Fibroblast of skin of back (primary cell): ENCODE measurements at regions not wholly inside any gene's neighbourhood (a gene's known extent, or its start where the extent isn't known, plus 50 kb on each side); places are given as distances from the start of the nearest gene placed in this dataset.

ENCODE experiments used
- DNase-seq: peaks from one replicate; pipeline ENCODE4 v3.0.0-alpha.2; 2013

GRCh38 chr13:111539252-111539651, 218.8 kb downstream of the TEX29 start:
- DNase-seq, result no peak

- DNase-seq, result no peak
Measured at GRCh38 chr13:111539791-111540446, 219.5 kb downstream of the TEX29 start.

- DNase-seq, result no peak
Measured at GRCh38 chr13:111540486-111540885, 220.0 kb downstream of the TEX29 start.

DNA sequence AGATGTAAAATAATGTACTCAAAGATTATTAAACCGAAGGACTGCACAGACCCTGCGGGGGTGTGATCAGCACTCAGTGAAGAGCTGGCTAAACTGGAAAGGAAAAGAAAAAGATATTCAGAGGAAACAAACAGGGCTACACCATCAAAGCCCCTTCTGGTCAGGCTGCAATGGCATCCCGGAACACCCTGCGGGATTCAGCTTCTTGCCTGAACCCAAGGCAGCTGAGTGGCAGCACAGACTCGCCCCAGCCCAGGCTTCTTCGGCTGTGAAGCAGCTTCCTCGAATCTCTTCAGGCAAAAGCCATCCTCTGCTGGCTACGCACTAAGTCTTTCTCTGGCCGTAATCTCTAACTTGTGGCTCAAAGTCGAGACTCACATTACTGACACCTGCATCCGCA, 220.9 kb downstream of the TEX29 start:
- DNase-seq, result no peak

DNA sequence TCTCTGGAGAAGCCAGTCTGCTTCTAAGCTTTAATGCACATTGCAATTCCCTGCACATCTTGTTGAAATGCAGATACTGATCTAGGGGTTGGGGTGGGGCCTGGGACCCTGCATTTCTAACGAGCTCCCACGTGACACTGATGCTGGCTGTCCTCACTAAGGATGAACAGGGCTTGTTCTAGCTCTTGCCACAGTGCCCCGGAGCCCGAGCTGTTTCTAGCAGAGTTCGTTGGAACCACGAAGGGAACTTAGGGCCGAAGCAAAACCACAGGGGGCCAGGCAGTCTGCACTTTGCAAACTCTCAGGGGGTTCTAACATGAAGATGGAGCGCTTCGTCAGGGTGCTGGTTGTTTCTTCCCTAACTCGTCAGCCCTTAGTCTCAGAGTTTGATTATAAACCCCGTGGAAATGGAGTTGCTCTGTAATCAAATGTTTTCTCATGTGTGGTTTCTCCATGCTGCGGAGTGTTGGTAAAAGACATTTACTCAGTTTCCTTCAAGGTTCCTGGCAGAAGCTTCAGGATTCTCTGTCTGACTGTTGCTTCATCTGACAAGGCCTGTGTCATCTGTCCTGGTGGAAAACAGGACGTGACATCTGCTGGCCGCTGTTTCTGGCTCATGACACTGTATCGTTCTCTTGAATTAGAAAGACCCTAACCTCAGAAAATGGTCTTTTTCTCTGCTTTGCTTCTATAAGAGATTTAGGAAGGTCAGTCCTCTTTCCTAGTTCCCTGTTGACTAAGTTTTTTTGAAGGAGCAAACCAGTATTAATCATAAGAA, 221.5 kb downstream of the TEX29 start:
- no peak for DNase-seq

GRCh38 chr13:111542530-111543341, 222.3 kb downstream of the TEX29 start:
- no peak for DNase-seq

GRCh38 chr13:111546921-111547675, 226.7 kb downstream of the TEX29 start:
- DNase-seq, result no peak

DNA sequence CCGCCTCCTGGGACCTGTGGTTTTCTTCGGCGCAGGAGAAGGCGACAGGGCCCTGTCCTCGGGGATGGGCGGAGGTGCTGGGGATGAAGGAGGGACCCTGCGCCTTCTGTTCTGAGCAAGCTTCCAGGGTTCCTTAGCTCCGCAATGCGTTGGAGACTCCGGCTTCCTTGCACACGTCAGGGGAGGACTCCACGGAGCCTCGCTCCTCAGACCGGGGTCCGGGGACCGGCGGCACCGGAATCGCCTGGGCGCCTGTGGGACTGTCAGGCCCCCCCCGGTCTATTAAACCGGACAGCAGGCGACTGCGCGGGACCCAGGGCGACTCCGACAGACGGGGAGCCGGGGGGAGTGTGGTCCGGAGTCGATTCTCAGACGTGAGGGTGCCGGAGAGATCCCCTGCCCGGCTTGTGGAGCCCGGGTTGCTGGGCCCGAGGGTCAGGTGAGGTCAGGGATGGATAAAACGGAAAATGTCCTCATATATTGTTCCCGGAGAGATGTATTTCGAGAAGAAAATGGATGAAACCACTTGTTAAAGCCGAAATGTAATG, 227.4 kb downstream of the TEX29 start:
- no peak for DNase-seq

GRCh38 chr13:111548301-111548700, 227.9 kb downstream of the TEX29 start:
- DNase-seq, result no peak

DNA sequence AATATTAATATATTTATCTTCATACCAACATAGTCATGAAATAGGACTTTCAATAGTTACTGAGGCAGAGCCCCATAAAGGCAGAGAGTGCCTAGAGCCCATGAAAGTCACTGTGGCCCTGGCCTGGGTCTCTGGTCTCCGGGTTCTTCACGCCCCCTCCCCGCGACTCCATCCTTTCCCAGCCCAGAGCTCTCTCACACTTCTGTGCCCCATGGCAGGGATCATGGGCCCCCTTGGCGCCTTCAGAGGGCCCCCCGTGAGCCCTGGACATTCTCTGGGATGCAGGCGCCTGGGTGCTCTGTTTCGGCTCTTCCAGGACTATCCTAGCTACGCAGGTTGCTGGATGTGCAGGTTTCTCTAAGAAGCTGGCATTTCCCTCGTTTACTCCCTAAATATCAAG, 228.4 kb downstream of the TEX29 start:
- no peak for DNase-seq

GRCh38 chr13:111549464-111549863, 229.0 kb downstream of the TEX29 start:
- no peak for DNase-seq

- no peak for DNase-seq
Measured at GRCh38 chr13:111550062-111550461, 229.6 kb downstream of the TEX29 start.

DNA sequence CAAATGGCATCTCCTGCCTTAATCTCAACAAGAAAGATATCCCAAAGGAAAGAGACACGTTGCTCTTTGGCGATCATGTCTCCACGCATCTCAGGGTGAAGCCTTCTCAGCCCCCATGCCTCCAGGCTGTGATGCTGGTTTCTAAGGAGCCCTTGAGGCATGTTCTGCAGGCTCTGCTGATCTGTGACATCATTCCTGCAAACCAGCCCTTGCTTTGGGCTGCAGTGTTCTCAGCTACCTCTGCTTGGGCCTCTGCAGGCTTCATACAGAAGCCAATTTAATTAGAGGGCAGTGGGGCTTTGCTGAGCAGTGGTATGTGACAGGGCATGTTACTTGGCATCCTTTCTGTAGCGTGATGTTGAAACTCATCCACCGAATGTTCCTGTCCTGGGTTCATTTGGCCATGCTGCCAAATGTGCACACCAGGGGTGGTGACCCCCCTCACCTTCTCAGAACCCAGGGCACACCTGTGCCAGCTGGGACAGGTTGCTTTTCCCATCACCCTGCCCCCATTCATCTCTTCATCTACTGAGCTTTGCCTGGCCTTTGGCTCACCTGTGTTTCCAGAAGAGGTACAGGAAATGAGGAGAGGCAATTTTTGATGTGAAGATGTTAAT, 230.9 kb downstream of the TEX29 start:
- DNase-seq, result no peak

DNA sequence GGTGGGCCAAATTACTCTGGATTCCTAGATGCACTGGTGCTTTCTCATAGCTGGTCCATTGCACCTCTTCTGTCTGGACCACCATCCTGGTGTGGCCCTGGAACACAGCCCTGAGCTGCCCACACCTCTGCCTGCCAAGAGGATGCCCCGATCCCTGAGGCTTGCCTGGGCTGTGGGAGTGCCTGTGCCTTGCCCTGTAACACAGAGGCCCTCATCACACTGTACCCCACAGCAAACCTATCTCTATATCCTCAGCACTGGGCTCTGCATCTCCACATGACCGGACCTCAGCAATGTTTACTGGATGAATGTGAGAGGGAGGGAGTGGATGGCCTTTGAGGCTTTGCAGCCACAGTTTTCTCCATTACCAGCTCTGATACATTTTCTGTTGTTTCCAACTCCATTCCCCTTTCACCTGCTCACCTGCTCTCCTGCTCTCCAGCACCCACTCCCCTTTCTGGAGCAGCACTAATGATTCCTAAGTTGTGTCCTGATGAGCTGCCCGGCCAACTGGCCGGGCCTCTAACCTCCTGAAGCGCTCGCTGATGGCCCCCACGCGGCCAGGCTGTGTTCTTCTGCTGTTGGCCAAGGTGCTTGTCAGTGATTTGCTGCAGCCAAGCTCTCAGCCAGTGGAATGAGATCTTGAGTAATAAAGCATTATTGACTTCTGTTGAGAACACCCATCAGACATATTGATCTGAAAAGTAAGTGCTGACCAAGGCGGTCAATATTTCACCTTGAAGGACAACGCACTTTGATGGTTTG, 232.6 kb downstream of the TEX29 start:
- DNase-seq, result no peak

GRCh38 chr13:111554539-111555267, 234.3 kb downstream of the TEX29 start:
- no peak for DNase-seq

DNA sequence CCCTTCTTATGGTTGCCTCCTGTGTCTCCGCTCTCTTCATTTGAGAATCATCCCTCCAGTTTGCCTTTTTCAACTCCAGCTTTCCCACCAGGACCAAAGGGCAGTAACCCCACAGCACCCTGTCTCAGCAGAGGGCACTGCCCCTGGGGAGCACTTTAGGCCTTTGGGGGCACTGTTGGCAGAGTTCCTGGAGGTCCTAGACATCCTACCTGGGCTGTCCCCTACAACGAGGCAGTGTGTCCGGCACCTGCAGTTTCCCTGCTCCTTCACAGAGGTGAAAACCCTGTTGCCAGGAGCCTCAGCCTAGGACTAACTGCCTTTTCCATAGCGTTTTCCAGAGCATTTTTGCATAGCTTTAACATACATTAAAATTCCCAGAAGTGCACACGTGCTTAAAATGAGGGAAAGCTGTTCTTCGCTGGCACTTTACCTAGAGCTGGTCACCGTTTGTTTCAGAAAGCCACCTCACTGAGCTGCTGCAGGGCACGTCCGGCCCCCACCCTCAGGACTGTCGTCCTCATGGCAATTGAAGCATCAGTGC, 234.9 kb downstream of the TEX29 start:
- no peak for DNase-seq

DNA sequence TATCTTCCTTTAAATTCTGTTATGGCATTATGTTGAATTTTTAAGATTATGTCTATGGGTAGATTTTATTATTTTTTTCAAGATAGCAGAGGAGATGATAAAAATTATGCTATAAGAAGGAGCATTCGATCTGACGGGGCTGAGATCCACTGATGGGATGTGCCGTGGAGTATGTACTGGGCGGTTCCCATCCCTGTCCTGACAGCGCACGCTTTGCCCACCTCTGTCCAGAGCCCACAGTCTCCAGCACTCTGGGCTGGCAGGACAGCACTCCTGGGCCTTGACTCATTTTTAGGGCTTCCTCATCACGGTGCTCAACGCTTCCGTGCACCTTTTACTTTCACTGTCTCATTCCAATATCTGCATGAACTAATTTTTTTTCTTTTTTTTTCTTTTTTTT, 235.5 kb downstream of the TEX29 start:
- no peak for DNase-seq

DNA sequence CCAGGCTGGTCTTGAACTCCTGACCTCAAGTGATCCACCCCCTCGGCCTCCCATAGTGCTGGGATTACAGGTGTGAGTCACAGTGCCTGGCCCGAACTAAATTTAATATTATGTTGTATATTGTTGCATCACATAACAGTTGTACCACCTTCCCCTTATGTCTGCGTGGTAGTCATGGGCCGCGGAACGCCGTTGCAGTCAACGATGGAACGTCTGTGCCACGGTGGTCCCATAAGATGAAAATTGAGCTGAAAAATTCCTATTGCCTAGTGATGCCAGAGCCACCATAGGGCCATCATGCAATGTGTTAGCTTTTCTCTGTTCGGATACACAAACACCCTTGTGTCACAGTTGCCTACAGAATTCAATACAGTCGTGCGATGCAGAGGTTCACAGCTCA, 236.1 kb downstream of the TEX29 start:
- no peak for DNase-seq

DNA sequence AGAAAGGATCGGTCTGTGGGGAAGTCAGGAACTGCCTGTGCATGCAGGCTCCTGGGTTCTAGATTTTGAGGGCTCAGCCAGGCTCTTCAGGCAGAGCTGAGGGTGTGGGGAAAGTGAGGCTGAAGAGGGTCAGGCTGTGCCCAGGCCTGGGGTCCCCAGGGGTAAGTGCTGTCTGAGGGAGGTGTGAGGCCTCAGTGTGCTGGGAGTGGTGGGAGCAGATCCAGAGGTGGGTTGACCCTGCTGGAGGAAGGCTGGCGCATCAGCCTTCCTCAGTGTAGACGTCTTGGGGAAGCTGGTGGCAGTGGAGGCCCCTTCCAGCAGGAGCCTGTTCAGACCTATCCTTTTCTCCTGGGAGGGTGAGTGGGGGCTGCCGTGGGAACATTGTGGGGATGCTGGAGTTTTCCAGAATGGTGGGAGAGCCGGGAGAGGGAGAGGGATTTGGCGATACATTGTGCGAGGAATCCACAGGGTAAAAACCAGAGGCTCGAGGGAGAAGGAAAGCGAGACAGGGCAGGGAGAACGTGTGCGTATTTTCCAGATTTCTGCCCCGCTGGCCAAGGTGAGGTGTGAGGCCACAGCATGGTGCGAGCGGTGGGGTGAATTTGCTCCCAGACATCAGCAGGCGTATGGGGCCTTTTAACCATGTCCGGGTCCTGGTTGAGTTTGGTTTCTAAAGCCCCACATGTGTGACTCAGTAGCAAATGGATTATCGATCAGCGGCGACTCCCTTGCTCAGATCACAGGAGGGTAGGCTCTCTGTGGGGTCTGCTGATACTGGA, 237.7 kb downstream of the TEX29 start:
- DNase-seq, result no peak
